Stimulated activated naive B cell treated with anti-CD40 and anti-IgM and Interleukin-4, amounts not matched to agents 10 μg/mL and 1 μg/mL and 100 μg/mL, for 72 hours (primary cell): ENCODE measurements at regions not wholly inside any gene's neighbourhood (a gene's known extent, or its start where the extent isn't known, plus 50 kb on each side); places are given as distances from the start of the nearest gene placed in this dataset.

Experiments used
- ATAC-seq, 2 donors: fragments of 150-1000 bp; cut with Tn5 transposase; replicated peaks; 2 replicates each; pipeline ENCODE4 v1.10.0; 2021; ENCODE audit warnings: moderate library complexity in 1 of 2
- DNase-seq: peaks from one replicate; pipeline ENCODE4 v3.0.0; 2021
- H3K27ac Mint-ChIP-seq: one replicate; pipeline ENCODE4 v1.8.0; 2022; ENCODE audit warnings: mild to moderate bottlenecking, mixed read lengths
- H3K27me3 Mint-ChIP-seq, 2 donors: one replicate each; pipeline ENCODE4 v1.8.0; 2022; ENCODE audit warnings: mixed read lengths in 2 of 2
- H3K36me3 Mint-ChIP-seq, 2 donors: one replicate each; pipeline ENCODE4 v1.8.0; 2022; ENCODE audit warnings: mixed read lengths in 2 of 2, mild to moderate bottlenecking in 1 of 2
- H3K4me1 Mint-ChIP-seq, 2 donors: one replicate each; pipeline ENCODE4 v1.8.0; 2022; ENCODE audit warnings: mixed read lengths in 2 of 2, mild to moderate bottlenecking in 1 of 2
- H3K4me3 Mint-ChIP-seq, 2 donors: one replicate each; pipeline ENCODE4 v1.8.0; 2022; ENCODE audit warnings: mild to moderate bottlenecking in 2 of 2, mixed read lengths in 2 of 2, moderate library complexity in 1 of 2
- H3K9me3 Mint-ChIP-seq, 2 donors: one replicate each; pipeline ENCODE4 v1.8.0; 2022; ENCODE audit warnings: mixed read lengths in 2 of 2, mild to moderate bottlenecking in 1 of 2

GRCh38 chr3:194849166-194849875 lies 163.6 kb downstream of the FAM43A start:
- peaks cover 0 to 5% of the 10 kb centered on the region in 2 donors for H3K27me3 Mint-ChIP-seq
- H3K27ac Mint-ChIP-seq: no peak overlapping the region
- H3K9me3 Mint-ChIP-seq: no peaks in the 10 kb centered on the region
- ATAC-seq: no peak
- DNase-seq: no peak
- H3K4me3 Mint-ChIP-seq: no peak overlapping the region
- H3K36me3 Mint-ChIP-seq: no peaks in the 10 kb centered on the region
- H3K4me1 Mint-ChIP-seq: no peaks in the 10 kb centered on the region

GRCh38 chr3:194851254-194851653 lies 165.6 kb downstream of the FAM43A start:
- H3K36me3 Mint-ChIP-seq: no peaks in the 10 kb centered on the region
- H3K9me3 Mint-ChIP-seq: no peaks in the 10 kb centered on the region
- ATAC-seq (no peak), DNase-seq (no peak)
- H3K4me3 Mint-ChIP-seq: no peak overlapping the region
- no peak overlapping the region for H3K27ac Mint-ChIP-seq
- H3K4me1 Mint-ChIP-seq: no peaks in the 10 kb centered on the region
- H3K27me3 Mint-ChIP-seq: peaks cover 0 to 5% of the 10 kb centered on the region in 2 donors

GRCh38 chr3:194851941-194852340 lies 166.3 kb downstream of the FAM43A start:
- H3K9me3 Mint-ChIP-seq: no peaks in the 10 kb centered on the region
- peaks cover 0 to 5% of the 10 kb centered on the region in 2 donors for H3K27me3 Mint-ChIP-seq
- no peaks in the 10 kb centered on the region for H3K4me1 Mint-ChIP-seq
- H3K4me3 Mint-ChIP-seq: no peak overlapping the region
- DNase-seq (no peak), ATAC-seq (no peak)
- H3K27ac Mint-ChIP-seq: no peak overlapping the region
- no peaks in the 10 kb centered on the region for H3K36me3 Mint-ChIP-seq

- Mint-ChIP-seq H3K27ac (no peak overlapping the region), H3K27me3 (peaks cover 0 to 5% of the 10 kb centered on the region in 2 donors), H3K9me3 (no peaks in the 10 kb centered on the region), H3K4me1 (no peaks in the 10 kb centered on the region), H3K36me3 (no peaks in the 10 kb centered on the region), H3K4me3 (no peak overlapping the region)
- DNase-seq: no peak
- no peak for ATAC-seq
Measured at GRCh38 chr3:194852345-194852744, 166.7 kb downstream of the FAM43A start.

GRCh38 chr3:194852831-194853508 lies 167.3 kb downstream of the FAM43A start:
- Mint-ChIP-seq H3K27me3 (peaks cover 0 to 5% of the 10 kb centered on the region in 2 donors), H3K4me3 (no peak overlapping the region), H3K27ac (no peak overlapping the region), H3K36me3 (no peaks in the 10 kb centered on the region), H3K9me3 (no peaks in the 10 kb centered on the region), H3K4me1 (no peaks in the 10 kb centered on the region)
- ATAC-seq: no peak
- no peak for DNase-seq

- DNase-seq (no peak), ATAC-seq (no peak)
- H3K4me1 Mint-ChIP-seq: no peaks in the 10 kb centered on the region
- peaks cover 0 to 1% of the 10 kb centered on the region in 2 donors for H3K9me3 Mint-ChIP-seq
- no peak overlapping the region for H3K4me3 Mint-ChIP-seq
- peaks cover 0 to 5% of the 10 kb centered on the region in 2 donors for H3K27me3 Mint-ChIP-seq
- no peak overlapping the region for H3K27ac Mint-ChIP-seq
- H3K36me3 Mint-ChIP-seq: no peaks in the 10 kb centered on the region
Measured at GRCh38 chr3:194854206-194854605, 168.5 kb downstream of the FAM43A start.

- H3K4me1 Mint-ChIP-seq: no peaks in the 10 kb centered on the region
- H3K27me3 Mint-ChIP-seq: peaks cover 0 to 5% of the 10 kb centered on the region in 2 donors
- no peak for ATAC-seq
- no peak overlapping the region for H3K27ac Mint-ChIP-seq
- no peaks in the 10 kb centered on the region for H3K36me3 Mint-ChIP-seq
- H3K9me3 Mint-ChIP-seq: peaks cover 0 to 2% of the 10 kb centered on the region in 2 donors
- no peak for DNase-seq
- no peak overlapping the region for H3K4me3 Mint-ChIP-seq
Measured at GRCh38 chr3:194854659-194855390, 169.1 kb downstream of the FAM43A start.

GRCh38 chr3:194856296-194856695 lies 170.6 kb downstream of the FAM43A start:
- Mint-ChIP-seq H3K4me1 (peaks cover under 1 to 3% of the 10 kb centered on the region in 2 donors), H3K27me3 (peaks cover 0 to 5% of the 10 kb centered on the region in 2 donors), H3K9me3 (peaks cover 0 to 2% of the 10 kb centered on the region in 2 donors), H3K36me3 (no peaks in the 10 kb centered on the region), H3K4me3 (no peak overlapping the region), H3K27ac (no peak overlapping the region)
- ATAC-seq (no peak), DNase-seq (no peak)

GRCh38 chr3:194857469-194858113 lies 171.9 kb downstream of the FAM43A start:
- DNase-seq (no peak), ATAC-seq (no peak)
- H3K27ac Mint-ChIP-seq: no peak overlapping the region

GRCh38 chr3:194858382-194858781 lies 172.7 kb downstream of the FAM43A start:
- DNase-seq (no peak), ATAC-seq (no peak)
- Mint-ChIP-seq H3K4me1 (peaks cover 12 to 13% of the 10 kb centered on the region in 2 donors), H3K27ac (no peak overlapping the region), H3K9me3 (peaks cover 0 to 2% of the 10 kb centered on the region in 2 donors), H3K4me3 (no peak overlapping the region), H3K36me3 (no peaks in the 10 kb centered on the region), H3K27me3 (peaks cover 3 to 8% of the 10 kb centered on the region in 2 donors)

More at GRCh38 chr3:194857469-194858113, 171.9 kb downstream of the FAM43A start:
- Mint-ChIP-seq H3K4me1 (peaks cover 8 to 12% of the 10 kb centered on the region in 2 donors), H3K9me3 (peaks cover 0 to 2% of the 10 kb centered on the region in 2 donors), H3K27me3 (peaks cover under 1 to 5% of the 10 kb centered on the region in 2 donors), H3K36me3 (no peaks in the 10 kb centered on the region), H3K4me3 (no peak overlapping the region)

- no peak for DNase-seq
- peaks cover 0 to 2% of the 10 kb centered on the region in 2 donors for H3K9me3 Mint-ChIP-seq
- no peak overlapping the region for H3K4me3 Mint-ChIP-seq
- peaks cover 0 to 9% of the 10 kb centered on the region in 2 donors for H3K27me3 Mint-ChIP-seq
- H3K36me3 Mint-ChIP-seq: no peaks in the 10 kb centered on the region
- peaks cover 13 to 18% of the 10 kb centered on the region in 2 donors for H3K4me1 Mint-ChIP-seq
- no peak for ATAC-seq
- H3K27ac Mint-ChIP-seq: no peak overlapping the region
Measured at GRCh38 chr3:194860725-194861124, 175.0 kb downstream of the FAM43A start.

GRCh38 chr3:194861375-194861774 lies 175.7 kb downstream of the FAM43A start:
- peaks cover 13 to 20% of the 10 kb centered on the region in 2 donors for H3K4me1 Mint-ChIP-seq
- no peak overlapping the region for H3K27ac Mint-ChIP-seq
- H3K9me3 Mint-ChIP-seq: peaks cover 0 to 2% of the 10 kb centered on the region in 2 donors
- peak; percentile 11 for DNase-seq
- peak; percentile 52 to 65 for ATAC-seq
- no peak overlapping the region for H3K4me3 Mint-ChIP-seq
- H3K36me3 Mint-ChIP-seq: no peaks in the 10 kb centered on the region
- H3K27me3 Mint-ChIP-seq: peaks cover 0 to 9% of the 10 kb centered on the region in 2 donors

GRCh38 chr3:194865061-194865460 lies 179.4 kb downstream of the FAM43A start:
- Mint-ChIP-seq H3K27me3 (peaks cover 17 to 21% of the 10 kb centered on the region in 2 donors), H3K4me1 (peaks cover 13 to 20% of the 10 kb centered on the region in 2 donors), H3K4me3 (no peak overlapping the region)

GRCh38 chr3:194865615-194866014 lies 179.9 kb downstream of the FAM43A start:
- H3K4me1 Mint-ChIP-seq: peaks cover 13 to 20% of the 10 kb centered on the region in 2 donors
- H3K27me3 Mint-ChIP-seq: peaks cover 17 to 21% of the 10 kb centered on the region in 2 donors
- DNase-seq (no peak), ATAC-seq (peak in 1 of 2 donors; percentile 33)
- no peaks in the 10 kb centered on the region for H3K36me3 Mint-ChIP-seq
- H3K9me3 Mint-ChIP-seq: no peaks in the 10 kb centered on the region
- H3K27ac Mint-ChIP-seq: no peak overlapping the region
- no peak overlapping the region for H3K4me3 Mint-ChIP-seq

More at GRCh38 chr3:194865061-194865460, 179.4 kb downstream of the FAM43A start:
- Mint-ChIP-seq H3K9me3 (no peaks in the 10 kb centered on the region), H3K27ac (no peak overlapping the region), H3K36me3 (no peaks in the 10 kb centered on the region)
- no peak for ATAC-seq
- no peak for DNase-seq
